H9 (cell line): ENCODE measurements at regions not wholly inside any gene's neighbourhood (a gene's known extent, or its start where the extent isn't known, plus 50 kb on each side); places are given as distances from the start of the nearest gene placed in this dataset.

Experiments used
- DNase-seq: peaks from one replicate; pipeline ENCODE4 v3.0.0-alpha.2; 2017
- H2AFZ ChIP-seq: one replicate; pipeline ENCODE4 v1.6.1; 2013; ENCODE audit warnings: mild to moderate bottlenecking, low read length, control low read depth, moderate library complexity
- H2AK5ac ChIP-seq: 2 replicates; pipeline ENCODE4 v1.6.1; 2013; ENCODE audit warnings: low read length, control low read depth, mixed read lengths; ENCODE audit not compliant: insufficient read length
- H2BK120ac ChIP-seq: one replicate; pipeline ENCODE4 v1.6.1; 2013; ENCODE audit warnings: low read depth, mild to moderate bottlenecking, low read length, control low read depth, inconsistent platforms; ENCODE audit not compliant: poor library complexity, severe bottlenecking
- H2BK12ac ChIP-seq: 2 replicates; pipeline ENCODE4 v1.6.1; 2013; ENCODE audit warnings: low read length, control low read depth, mixed read lengths, low read depth; ENCODE audit not compliant: insufficient read length
- H2BK15ac ChIP-seq: 2 replicates; pipeline ENCODE4 v1.6.1; 2013; ENCODE audit warnings: low read depth, low read length, control low read depth
- H2BK20ac ChIP-seq: one replicate; pipeline ENCODE4 v1.6.1; 2013; ENCODE audit warnings: low read depth, mild to moderate bottlenecking, low read length, control low read depth, inconsistent platforms; ENCODE audit not compliant: poor library complexity, severe bottlenecking
- H2BK5ac ChIP-seq: 2 replicates; pipeline ENCODE4 v1.6.1; 2013; ENCODE audit warnings: low read length, control low read depth, mixed read lengths; ENCODE audit not compliant: insufficient read length
- H3K14ac ChIP-seq: 2 replicates; pipeline ENCODE4 v1.6.1; 2013; ENCODE audit warnings: low read length, control low read depth; ENCODE audit not compliant: insufficient read depth
- H3K18ac ChIP-seq: 2 replicates; pipeline ENCODE4 v1.6.1; 2013; ENCODE audit warnings: low read depth, mild to moderate bottlenecking, mixed read lengths, low read length, control low read depth; ENCODE audit not compliant: insufficient read length
- H3K23ac ChIP-seq: 2 replicates; pipeline ENCODE4 v1.6.1; 2013; ENCODE audit warnings: low read length, control low read depth, mixed read lengths, low read depth; ENCODE audit not compliant: insufficient read length
- H3K23me2 ChIP-seq: 2 replicates; pipeline ENCODE4 v1.6.1; 2013; ENCODE audit warnings: low read depth, mild to moderate bottlenecking, mixed read lengths, low read length, control low read depth; ENCODE audit not compliant: insufficient read length, poor library complexity, severe bottlenecking
- H3K27ac ChIP-seq: 2 replicates; pipeline ENCODE4 v1.5.1; 2013; ENCODE audit warnings: low read length, control low read depth, mixed read lengths, low read depth; ENCODE audit not compliant: insufficient read length
- H3K27me3 ChIP-seq: 2 replicates; pipeline ENCODE4 v1.6.1; 2013; ENCODE audit warnings: low read length, control low read depth, inconsistent platforms; ENCODE audit not compliant: insufficient read depth
- H3K4ac ChIP-seq: 2 replicates; pipeline ENCODE4 v1.6.1; 2013; ENCODE audit warnings: low read depth, mild to moderate bottlenecking, control low read depth, inconsistent platforms, low read length, moderate library complexity
- H3K4me1 ChIP-seq: 2 replicates; pipeline ENCODE4 v1.6.1; 2013; ENCODE audit warnings: low read length, control low read depth, inconsistent platforms; ENCODE audit not compliant: insufficient read depth
- H3K4me2 ChIP-seq: 2 replicates; pipeline ENCODE4 v1.6.1; 2013; ENCODE audit warnings: low read length, control low read depth, mixed read lengths; ENCODE audit not compliant: insufficient read length, insufficient read depth
- H3K56ac ChIP-seq: 2 replicates; pipeline ENCODE4 v1.6.1; 2013; ENCODE audit warnings: low read depth, mild to moderate bottlenecking, mixed read lengths, low read length, control low read depth; ENCODE audit not compliant: insufficient read length
- H3K79me1 ChIP-seq: 2 replicates; pipeline ENCODE4 v1.6.1; 2013; ENCODE audit warnings: low read depth, mild to moderate bottlenecking, moderate library complexity, low read length, control low read depth, inconsistent platforms; ENCODE audit not compliant: insufficient read depth, poor library complexity, severe bottlenecking
- H3K79me2 ChIP-seq: 2 replicates; pipeline ENCODE4 v1.6.1; 2013; ENCODE audit warnings: low read length, control low read depth, inconsistent platforms; ENCODE audit not compliant: insufficient read depth
- H3K9ac ChIP-seq: 2 replicates; pipeline ENCODE4 v1.6.1; 2013; ENCODE audit warnings: low read length, control low read depth, mixed read lengths; ENCODE audit not compliant: insufficient read length; ENCODE audit errors: extremely low read depth
- H3K9me3 ChIP-seq: one replicate; pipeline ENCODE4 v1.6.1; 2013; ENCODE audit warnings: low read depth, low read length, inconsistent platforms; ENCODE audit not compliant: control insufficient read depth
- H3T11ph ChIP-seq: one replicate; pipeline ENCODE4 v1.6.1; 2013; ENCODE audit warnings: mild to moderate bottlenecking, low read length, control low read depth, inconsistent platforms
- H4K20me1 ChIP-seq: one replicate; pipeline ENCODE4 v1.6.1; 2013; ENCODE audit not compliant: control insufficient read depth, insufficient read length, insufficient read depth
- H4K5ac ChIP-seq: 2 replicates; pipeline ENCODE4 v1.6.1; 2013; ENCODE audit warnings: low read depth, mild to moderate bottlenecking, mixed read lengths, low read length, control low read depth; ENCODE audit not compliant: insufficient read length
- H4K8ac ChIP-seq: replicated peaks from 2 replicates; pipeline ENCODE4 v1.6.1; 2013; ENCODE audit warnings: low read length, control low read depth, mixed read lengths, low read depth; ENCODE audit not compliant: insufficient read length
- H4K91ac ChIP-seq: 2 replicates; pipeline ENCODE4 v1.6.1; 2013; ENCODE audit warnings: low read depth, mild to moderate bottlenecking, moderate library complexity, mixed read lengths, low read length, control low read depth; ENCODE audit not compliant: insufficient read length
- H3K27ac Mint-ChIP-seq, 3 experiments: 2 replicates in 2 of 3; 3 replicates in 1 of 3; pipeline ENCODE4 v1.8.0; 2020 to 2021; ENCODE audit warnings: mixed read lengths in 3 of 3, mild to moderate bottlenecking in 1 of 3, moderate library complexity in 1 of 3
- H3K27me3 Mint-ChIP-seq: 2 replicates; pipeline ENCODE4 v1.8.0; 2021; ENCODE audit warnings: low read depth, mild to moderate bottlenecking, moderate library complexity, mixed read lengths
- H3K36me3 Mint-ChIP-seq, 3 experiments: 2 replicates in 2 of 3; 3 replicates in 1 of 3; pipeline ENCODE4 v1.8.0; 2020 to 2021; ENCODE audit warnings: low read depth in 3 of 3, mixed read lengths in 3 of 3; ENCODE audit not compliant: insufficient read depth in 1 of 3
- H3K4me1 Mint-ChIP-seq, 2 experiments: 2 replicates each; pipeline ENCODE4 v1.8.0; 2020; ENCODE audit warnings: mixed read lengths in 2 of 2
- H3K4me3 Mint-ChIP-seq, 2 experiments: 2 replicates in 1 of 2; 3 replicates in 1 of 2; pipeline ENCODE4 v1.8.0; 2020 to 2021; ENCODE audit warnings: mild to moderate bottlenecking in 2 of 2, mixed read lengths in 2 of 2, moderate library complexity in 1 of 2
- H3K9me3 Mint-ChIP-seq, 2 experiments: 2 replicates in 1 of 2; 3 replicates in 1 of 2; pipeline ENCODE4 v1.8.0; 2020; ENCODE audit warnings: mild to moderate bottlenecking in 2 of 2, mixed read lengths in 2 of 2, moderate library complexity in 1 of 2
- WGBS: extraction: QIAGEN DNeasy Blood & Tissue Kit; methylation state at CpG from one replicate; pipeline ENCODE4 v1.1.7; 2013; ENCODE audit warnings: missing lambda C conversion rate, low lambda C conversion rate, mixed read lengths; ENCODE audit not compliant: insufficient read length; ENCODE audit errors: extremely low coverage; 5-methylcytosine and 5-hydroxymethylcytosine counted together
- TF ChIP-seq, protein P1 (sequence below): fragments of 200-600 bp; sonication (generic); conservative IDR thresholded peaks from 3 replicates; pipeline ENCODE4 v1.8.0; 2021; ENCODE audit warnings: antibody characterized with exemption, mild to moderate bottlenecking

- Mint-ChIP-seq H3K4me3 (no peak overlapping the region), H3K4me1 (peaks cover 30 to 33% of the 10 kb centered on the region in 2 experiments), H3K9me3 (no peaks in the 10 kb centered on the region), H3K27me3 (peaks cover 2% of the 10 kb centered on the region; the same call in 1 of the 2 replicates), H3K36me3 (no peaks in the 10 kb centered on the region), H3K27ac (no peak overlapping the region)
- no peaks in the 10 kb centered on the region for H3K9me3 ChIP-seq
- no peak overlapping the region for H2BK20ac ChIP-seq
- H4K8ac ChIP-seq = no peak overlapping the region
- no peak overlapping the region for H3K14ac ChIP-seq
- no peak overlapping the region for H3T11ph ChIP-seq
- no peak overlapping the region for H3K27ac ChIP-seq
- WGBS = no CpG with 5 or more reads among the region's 2 CpGs
- no peak overlapping the region for H2AK5ac ChIP-seq
- H3K4ac ChIP-seq = no peak overlapping the region
- peaks cover 20% of the 10 kb centered on the region; the same call in 1 of the 2 replicates for H3K4me1 ChIP-seq
- H3K79me1 ChIP-seq = no peaks in the 10 kb centered on the region
- no peaks in the 10 kb centered on the region for H4K20me1 ChIP-seq
- no peak for DNase-seq
- H3K18ac ChIP-seq = no peak overlapping the region
- TF ChIP-seq, protein P1, sequence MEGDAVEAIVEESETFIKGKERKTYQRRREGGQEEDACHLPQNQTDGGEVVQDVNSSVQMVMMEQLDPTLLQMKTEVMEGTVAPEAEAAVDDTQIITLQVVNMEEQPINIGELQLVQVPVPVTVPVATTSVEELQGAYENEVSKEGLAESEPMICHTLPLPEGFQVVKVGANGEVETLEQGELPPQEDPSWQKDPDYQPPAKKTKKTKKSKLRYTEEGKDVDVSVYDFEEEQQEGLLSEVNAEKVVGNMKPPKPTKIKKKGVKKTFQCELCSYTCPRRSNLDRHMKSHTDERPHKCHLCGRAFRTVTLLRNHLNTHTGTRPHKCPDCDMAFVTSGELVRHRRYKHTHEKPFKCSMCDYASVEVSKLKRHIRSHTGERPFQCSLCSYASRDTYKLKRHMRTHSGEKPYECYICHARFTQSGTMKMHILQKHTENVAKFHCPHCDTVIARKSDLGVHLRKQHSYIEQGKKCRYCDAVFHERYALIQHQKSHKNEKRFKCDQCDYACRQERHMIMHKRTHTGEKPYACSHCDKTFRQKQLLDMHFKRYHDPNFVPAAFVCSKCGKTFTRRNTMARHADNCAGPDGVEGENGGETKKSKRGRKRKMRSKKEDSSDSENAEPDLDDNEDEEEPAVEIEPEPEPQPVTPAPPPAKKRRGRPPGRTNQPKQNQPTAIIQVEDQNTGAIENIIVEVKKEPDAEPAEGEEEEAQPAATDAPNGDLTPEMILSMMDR = no peak
- no peaks in the 10 kb centered on the region for H3K23me2 ChIP-seq
- H2BK5ac ChIP-seq = no peak overlapping the region
- H2BK120ac ChIP-seq = no peak overlapping the region
- no peak overlapping the region for H2AFZ ChIP-seq
- no peaks in the 10 kb centered on the region for H3K79me2 ChIP-seq
- no peak overlapping the region for H3K23ac ChIP-seq
- no peak overlapping the region for H3K4me2 ChIP-seq
- H2BK12ac ChIP-seq = no peak overlapping the region
- H3K27me3 ChIP-seq = no peaks in the 10 kb centered on the region
- H3K9ac ChIP-seq = no peak overlapping the region
- no peak overlapping the region for H4K91ac ChIP-seq
- no peak overlapping the region for H2BK15ac ChIP-seq
- no peak overlapping the region for H3K56ac ChIP-seq
- H4K5ac ChIP-seq = no peak overlapping the region
Measured at GRCh38 chr13:44814836-44815235, 174.4 kb downstream of the NUFIP1 start.
